ENCODE measurements at regions not wholly inside any gene's neighbourhood (a gene's known extent, or its start where the extent isn't known, plus 50 kb on each side); places are given as distances from the start of the nearest gene placed in this dataset.

DNA sequence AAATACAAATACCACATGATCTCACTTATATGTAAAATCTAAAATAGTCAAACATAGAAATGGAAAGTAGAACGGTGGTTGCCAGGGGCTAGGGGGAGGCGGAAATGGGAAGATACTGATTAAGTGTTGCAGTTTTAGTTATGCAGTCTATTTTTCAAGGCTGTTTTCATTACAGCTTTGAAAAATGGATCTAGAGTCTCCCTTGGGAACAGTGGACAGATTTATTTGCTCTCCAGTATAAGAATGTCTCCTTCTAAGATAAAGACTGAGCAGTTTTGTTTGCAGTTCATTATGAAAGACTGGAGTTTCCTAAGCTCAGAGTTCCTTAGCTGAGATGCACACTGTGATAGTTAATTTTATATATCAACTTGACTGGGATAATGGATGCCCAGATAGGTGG is 202.5 kb downstream of the KLHL28 start:
- TF ChIP-seq, protein P1, sequence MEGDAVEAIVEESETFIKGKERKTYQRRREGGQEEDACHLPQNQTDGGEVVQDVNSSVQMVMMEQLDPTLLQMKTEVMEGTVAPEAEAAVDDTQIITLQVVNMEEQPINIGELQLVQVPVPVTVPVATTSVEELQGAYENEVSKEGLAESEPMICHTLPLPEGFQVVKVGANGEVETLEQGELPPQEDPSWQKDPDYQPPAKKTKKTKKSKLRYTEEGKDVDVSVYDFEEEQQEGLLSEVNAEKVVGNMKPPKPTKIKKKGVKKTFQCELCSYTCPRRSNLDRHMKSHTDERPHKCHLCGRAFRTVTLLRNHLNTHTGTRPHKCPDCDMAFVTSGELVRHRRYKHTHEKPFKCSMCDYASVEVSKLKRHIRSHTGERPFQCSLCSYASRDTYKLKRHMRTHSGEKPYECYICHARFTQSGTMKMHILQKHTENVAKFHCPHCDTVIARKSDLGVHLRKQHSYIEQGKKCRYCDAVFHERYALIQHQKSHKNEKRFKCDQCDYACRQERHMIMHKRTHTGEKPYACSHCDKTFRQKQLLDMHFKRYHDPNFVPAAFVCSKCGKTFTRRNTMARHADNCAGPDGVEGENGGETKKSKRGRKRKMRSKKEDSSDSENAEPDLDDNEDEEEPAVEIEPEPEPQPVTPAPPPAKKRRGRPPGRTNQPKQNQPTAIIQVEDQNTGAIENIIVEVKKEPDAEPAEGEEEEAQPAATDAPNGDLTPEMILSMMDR (IDR thresholded peaks at IDR 0.05; ENCODE audit: low read depth, low read length, missing input control), result no peak
- TF ChIP-seq RXRA (IDR thresholded peaks at IDR 0.05), result no peak
- no peak for TF ChIP-seq RAD21 (IDR thresholded peaks at IDR 0.05)
- TF ChIP-seq, protein P2, sequence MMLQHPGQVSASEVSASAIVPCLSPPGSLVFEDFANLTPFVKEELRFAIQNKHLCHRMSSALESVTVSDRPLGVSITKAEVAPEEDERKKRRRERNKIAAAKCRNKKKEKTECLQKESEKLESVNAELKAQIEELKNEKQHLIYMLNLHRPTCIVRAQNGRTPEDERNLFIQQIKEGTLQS (IDR thresholded peaks at IDR 0.05), result no peak
- TF ChIP-seq, protein P3, sequence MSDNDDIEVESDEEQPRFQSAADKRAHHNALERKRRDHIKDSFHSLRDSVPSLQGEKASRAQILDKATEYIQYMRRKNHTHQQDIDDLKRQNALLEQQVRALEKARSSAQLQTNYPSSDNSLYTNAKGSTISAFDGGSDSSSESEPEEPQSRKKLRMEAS (IDR thresholded peaks at IDR 0.05), result no peak
